SK-N-SH treated with all-trans-retinoic acid at 6 μM for 48 hours (cell line): ENCODE measurements at regions not wholly inside any gene's neighbourhood (a gene's known extent, or its start where the extent isn't known, plus 50 kb on each side); places are given as distances from the start of the nearest gene placed in this dataset.

Experiments used
- OSR1 ChIP-seq: fragments of 250-450 bp; sonication (Bioruptor Pico); IDR thresholded peaks from 2 replicates; pipeline ENCODE4 v1.8.0; 2022; ENCODE audit warnings: moderate library complexity, mild to moderate bottlenecking, inconsistent platforms
- PATZ1 ChIP-seq: fragments of 250-450 bp; sonication (Bioruptor Pico); IDR thresholded peaks from 2 replicates; pipeline ENCODE4 v1.8.0; 2020; ENCODE audit warnings: mild to moderate bottlenecking, moderate library complexity, borderline replicate concordance
- RARB ChIP-seq: fragments of 250-450 bp; sonication (Bioruptor Pico); IDR thresholded peaks from 2 replicates; pipeline ENCODE4 v1.8.0; 2021; ENCODE audit warnings: mild to moderate bottlenecking, moderate library complexity
- SNAI2 ChIP-seq: fragments of 250-450 bp; sonication (Bioruptor Pico); IDR thresholded peaks from 2 replicates; pipeline ENCODE4 v1.5.0; 2020; ENCODE audit warnings: mild to moderate bottlenecking, moderate library complexity
- TOX ChIP-seq: fragments of 250-450 bp; sonication (Bioruptor Pico); IDR thresholded peaks from 2 replicates; pipeline ENCODE4 v1.8.0; 2021; ENCODE audit warnings: mild to moderate bottlenecking, moderate library complexity, borderline replicate concordance
- TSHZ2 ChIP-seq: fragments of 250-450 bp; sonication (Bioruptor Pico); IDR thresholded peaks from 2 replicates; pipeline ENCODE4 v1.5.0; 2020; ENCODE audit warnings: mild to moderate bottlenecking, moderate library complexity
- ZNF70 ChIP-seq: fragments of 450-650 bp; formaldehyde crosslinking; IDR thresholded peaks from 2 replicates; pipeline ENCODE4 v1.5.0; 2020; ENCODE audit warnings: mild to moderate bottlenecking, moderate library complexity

GRCh38 chr21:32917362-32918135 is 108.2 kb upstream of the OLIG2 start:
- TF ChIP-seq TSHZ2 (CRISPR knock-in tag) (no peak), ZNF70 (CRISPR knock-in tag) (no peak), RARB (CRISPR knock-in tag) (no peak), OSR1 (CRISPR knock-in tag) (no peak), PATZ1 (CRISPR knock-in tag) (no peak), TOX (no peak), SNAI2 (CRISPR knock-in tag) (no peak)
